ENCODE measurements at regions not wholly inside any gene's neighbourhood (a gene's known extent, or its start where the extent isn't known, plus 50 kb on each side); places are given as distances from the start of the nearest gene placed in this dataset.
A peak's percentile ranks its signal among the peaks of the same experiment; 100 is the strongest.

- Histone ChIP-seq H2AFZ (ENCODE audit: low read depth, low read length) (no peak overlapping the region), H3K27ac (ENCODE audit: low read length) (no peak overlapping the region), H3K36me3 (ENCODE audit: insufficient read depth, low read length) (no peaks in the 10 kb centered on the region), H3K4me2 (ENCODE audit: low read length) (no peak overlapping the region), H4K20me1 (ENCODE audit: insufficient read depth) (no peaks in the 10 kb centered on the region), H3K9me2 (ENCODE audit: insufficient read depth, low read length) (no peaks in the 10 kb centered on the region), H3K9me3 (ENCODE audit: low read length) (no peaks in the 10 kb centered on the region), H3F3A (ENCODE audit: insufficient read depth, low read length, poor library complexity, severe bottlenecking) (no peaks in the 10 kb centered on the region), H3K4me3 (ENCODE audit: low read length) (no peak overlapping the region), H3K27me3 (ENCODE audit: insufficient read depth, low read depth, low read length) (no peaks in the 10 kb centered on the region), H3K79me2 (replicated peaks; ENCODE audit: insufficient read depth, low read length) (no peaks in the 10 kb centered on the region), H3K9ac (ENCODE audit: low read length) (no peak overlapping the region)
- TF ChIP-seq SMC3 (conservative IDR thresholded peaks at IDR 0.05; ENCODE audit: poor library complexity) (no peak), RAD21 (conservative IDR thresholded peaks at IDR 0.05) (peak; percentile 14), EP300 (conservative IDR thresholded peaks at IDR 0.05; ENCODE audit: poor library complexity, severe bottlenecking) (no peak), POLR2AphosphoS5 (IDR thresholded peaks at IDR 0.05) (no peak), EZH2 (IDR thresholded peaks at IDR 0.05; ENCODE audit: borderline replicate concordance, insufficient read depth, low read length, poor library complexity, severe bottlenecking) (no peak)
Observed at GRCh38 chr2:16727256-16727655, 61.6 kb upstream of the CYRIA start.

GRCh38 chr2:16726577-16726976 is 60.9 kb upstream of the CYRIA start:
- no peaks in the 10 kb centered on the region for H3K9me2 ChIP-seq (ENCODE audit: insufficient read depth, low read length)
- no peaks in the 10 kb centered on the region for H3K27me3 ChIP-seq (ENCODE audit: insufficient read depth, low read depth, low read length)
- no peak overlapping the region for H3K4me2 ChIP-seq (ENCODE audit: low read length)
- no peaks in the 10 kb centered on the region for H3K9me3 ChIP-seq (ENCODE audit: low read length)
- H3K27ac ChIP-seq (ENCODE audit: low read length), result no peak overlapping the region
- no peaks in the 10 kb centered on the region for H3F3A ChIP-seq (ENCODE audit: insufficient read depth, low read length, poor library complexity, severe bottlenecking)
- H3K36me3 ChIP-seq (ENCODE audit: insufficient read depth, low read length), result no peaks in the 10 kb centered on the region
- no peaks in the 10 kb centered on the region for H4K20me1 ChIP-seq (ENCODE audit: insufficient read depth)
- TF ChIP-seq MXI1 (conservative IDR thresholded peaks at IDR 0.05; ENCODE audit: poor library complexity, severe bottlenecking) (no peak), EZH2 (IDR thresholded peaks at IDR 0.05; ENCODE audit: borderline replicate concordance, insufficient read depth, low read length, poor library complexity, severe bottlenecking) (no peak), TAF1 (IDR thresholded peaks at IDR 0.05; ENCODE audit: low read depth) (no peak), REST (IDR thresholded peaks at IDR 0.05; ENCODE audit: borderline replicate concordance) (no peak), EP300 (conservative IDR thresholded peaks at IDR 0.05; ENCODE audit: poor library complexity, severe bottlenecking) (no peak), RAD21 (conservative IDR thresholded peaks at IDR 0.05) (no peak), SMC3 (conservative IDR thresholded peaks at IDR 0.05; ENCODE audit: poor library complexity) (no peak)
- H3K79me2 ChIP-seq (replicated peaks; ENCODE audit: insufficient read depth, low read length), result no peaks in the 10 kb centered on the region
- H2AFZ ChIP-seq (ENCODE audit: low read depth, low read length), result no peak overlapping the region
- H3K9ac ChIP-seq (ENCODE audit: low read length), result no peak overlapping the region
- H3K4me3 ChIP-seq (ENCODE audit: low read length), result no peak overlapping the region

- Histone ChIP-seq H3K79me2 (replicated peaks; ENCODE audit: insufficient read depth, low read length) (no peaks in the 10 kb centered on the region), H3K36me3 (ENCODE audit: insufficient read depth, low read length) (no peaks in the 10 kb centered on the region), H3K27ac (ENCODE audit: low read length) (no peak overlapping the region), H2AFZ (ENCODE audit: low read depth, low read length) (no peak overlapping the region), H3K27me3 (ENCODE audit: insufficient read depth, low read depth, low read length) (no peaks in the 10 kb centered on the region), H4K20me1 (ENCODE audit: insufficient read depth) (no peaks in the 10 kb centered on the region), H3K9me2 (ENCODE audit: insufficient read depth, low read length) (no peaks in the 10 kb centered on the region), H3K4me2 (ENCODE audit: low read length) (no peak overlapping the region), H3F3A (ENCODE audit: insufficient read depth, low read length, poor library complexity, severe bottlenecking) (no peaks in the 10 kb centered on the region), H3K9me3 (ENCODE audit: low read length) (no peaks in the 10 kb centered on the region), H3K9ac (ENCODE audit: low read length) (no peak overlapping the region), H3K4me3 (ENCODE audit: low read length) (no peak overlapping the region)
- TF ChIP-seq RAD21 (conservative IDR thresholded peaks at IDR 0.05) (no peak), EP300 (conservative IDR thresholded peaks at IDR 0.05; ENCODE audit: poor library complexity, severe bottlenecking) (no peak), CTCF (IDR thresholded peaks at IDR 0.05; ENCODE audit: poor library complexity, severe bottlenecking) (no peak), POLR2AphosphoS5 (IDR thresholded peaks at IDR 0.05) (no peak), MXI1 (conservative IDR thresholded peaks at IDR 0.05; ENCODE audit: poor library complexity, severe bottlenecking) (no peak), SMC3 (conservative IDR thresholded peaks at IDR 0.05; ENCODE audit: poor library complexity) (no peak), TAF1 (IDR thresholded peaks at IDR 0.05; ENCODE audit: low read depth) (no peak), EZH2 (IDR thresholded peaks at IDR 0.05; ENCODE audit: borderline replicate concordance, insufficient read depth, low read length, poor library complexity, severe bottlenecking) (no peak)
Observed at GRCh38 chr2:16726147-16726546, 60.5 kb upstream of the CYRIA start.

Measured in neural cell (in vitro differentiated cells).